Activated CD8-positive, alpha-beta memory T cell treated with anti-CD3 and anti-CD28 coated beads, Interleukin-2, amount 50 U/mL, for 24 hours (primary cell): ENCODE measurements at regions not wholly inside any gene's neighbourhood (a gene's known extent, or its start where the extent isn't known, plus 50 kb on each side); places are given as distances from the start of the nearest gene placed in this dataset.

ENCODE experiments used
- DNase-seq: peaks from one replicate; pipeline ENCODE4 v3.0.0-alpha.2; 2020; ENCODE audit errors: extremely low read depth

GRCh38 chr22:49018601-49019000 is 809.1 kb downstream of the BRD1 start:
- no peak for DNase-seq

DNA sequence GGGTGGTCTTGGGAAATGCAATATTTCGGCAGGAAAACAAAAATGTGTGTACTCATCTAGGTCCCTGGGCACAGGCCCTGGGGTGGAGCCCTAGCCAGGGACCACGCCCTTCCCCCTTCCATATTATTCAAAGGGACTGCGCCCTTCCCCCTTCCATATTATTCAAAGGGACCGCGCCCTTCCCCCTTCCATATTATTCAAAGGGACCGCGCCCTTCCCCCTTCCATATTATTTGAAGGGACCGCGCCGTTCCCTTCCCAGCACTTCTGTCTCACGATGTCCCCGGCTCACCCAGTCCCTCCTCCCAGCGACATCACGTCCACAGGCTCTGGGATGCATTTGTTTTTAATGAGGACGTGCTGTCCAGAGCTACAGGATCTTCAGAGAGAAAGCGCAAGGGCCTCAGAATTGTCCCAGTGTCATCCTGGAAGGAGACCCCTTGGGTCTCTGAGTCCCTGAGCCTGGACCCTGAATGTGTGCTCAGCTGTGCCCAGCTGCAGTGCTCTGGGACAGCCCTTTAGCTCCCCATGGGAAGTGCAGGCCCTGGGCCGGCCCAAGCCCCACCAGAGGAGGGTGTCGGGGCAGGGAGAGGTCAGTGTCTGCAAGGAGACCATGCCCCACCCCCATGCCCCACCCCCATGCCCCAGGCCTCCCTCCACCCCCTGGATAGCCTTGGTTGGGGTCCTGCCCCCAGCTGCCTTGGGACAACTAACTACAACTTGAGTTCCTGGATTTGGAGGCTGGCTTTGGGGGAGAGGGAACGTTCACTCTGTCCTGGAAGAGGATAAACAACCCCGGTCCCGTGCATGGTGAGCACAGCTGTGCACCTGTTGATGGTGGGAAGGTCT is 810.0 kb downstream of the BRD1 start:
- DNase-seq, result no peak

GRCh38 chr22:49016909-49017481 is 810.7 kb downstream of the BRD1 start:
- no peak for DNase-seq

DNA sequence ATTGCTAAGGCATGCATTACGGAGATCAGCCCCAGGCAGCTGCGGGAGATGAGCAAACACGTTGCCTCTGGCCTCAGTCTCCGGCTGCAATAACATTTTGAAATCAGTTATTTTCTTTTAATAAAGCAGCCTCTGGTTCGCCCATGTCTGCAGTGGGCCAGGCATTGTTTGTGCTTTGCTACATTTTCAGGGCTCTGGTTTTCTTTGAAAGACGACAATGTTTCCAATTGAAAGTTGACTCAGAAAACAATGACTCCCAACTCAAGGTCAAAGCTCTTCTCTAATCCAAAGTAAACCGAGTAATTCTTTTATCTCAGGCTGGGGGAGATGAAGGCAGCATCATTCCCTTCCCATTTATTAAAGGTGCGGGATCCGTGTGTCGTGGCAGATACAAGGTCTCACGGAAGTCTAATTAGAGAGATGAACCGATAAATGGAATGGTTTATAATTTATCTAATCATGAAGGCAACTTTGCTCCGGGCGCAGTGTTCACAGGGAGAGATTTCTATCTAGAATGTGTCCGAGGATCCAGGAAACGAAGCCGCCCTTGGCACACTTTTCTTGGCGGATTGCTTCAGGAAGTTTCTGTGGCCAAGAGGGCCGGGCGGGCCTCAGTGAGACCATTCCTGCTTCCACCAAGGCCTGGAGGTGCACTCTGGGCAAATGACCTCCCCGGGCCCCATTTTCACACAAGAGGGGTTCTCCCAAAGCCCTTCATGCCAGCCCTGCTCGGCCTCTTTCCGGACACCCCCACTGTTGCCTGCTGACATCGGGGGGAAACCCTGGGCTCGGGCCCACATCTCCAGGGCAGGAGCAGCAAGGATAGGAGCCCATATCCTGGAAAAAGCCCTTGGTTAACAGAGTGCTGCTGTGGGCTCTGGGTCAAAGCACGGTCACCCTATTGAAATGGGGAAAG is 811.4 kb downstream of the BRD1 start:
- DNase-seq, result no peak

DNA sequence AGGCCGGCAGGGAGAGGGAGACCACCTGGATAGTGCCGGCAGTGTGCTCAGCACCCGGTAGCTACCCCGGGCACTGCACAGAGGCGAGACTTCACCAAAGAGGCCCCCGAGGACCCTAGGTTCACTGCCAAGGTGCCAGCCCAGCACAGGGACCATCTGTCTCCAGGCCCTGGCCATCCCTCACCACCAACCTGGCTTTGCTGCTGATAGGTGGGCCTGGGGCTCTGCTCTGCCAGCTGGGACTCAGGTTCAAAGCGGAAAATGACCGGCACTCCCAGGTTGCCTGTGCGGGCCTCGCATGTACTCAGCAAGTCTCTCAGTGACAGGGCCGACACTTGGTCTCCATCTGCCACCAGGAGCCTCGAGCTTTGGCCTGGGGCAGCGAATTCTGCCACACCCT is 812.2 kb downstream of the BRD1 start:
- DNase-seq, result no peak

- DNase-seq, result no peak
Measured at GRCh38 chr22:49014227-49015201, 813.2 kb downstream of the BRD1 start.

DNA sequence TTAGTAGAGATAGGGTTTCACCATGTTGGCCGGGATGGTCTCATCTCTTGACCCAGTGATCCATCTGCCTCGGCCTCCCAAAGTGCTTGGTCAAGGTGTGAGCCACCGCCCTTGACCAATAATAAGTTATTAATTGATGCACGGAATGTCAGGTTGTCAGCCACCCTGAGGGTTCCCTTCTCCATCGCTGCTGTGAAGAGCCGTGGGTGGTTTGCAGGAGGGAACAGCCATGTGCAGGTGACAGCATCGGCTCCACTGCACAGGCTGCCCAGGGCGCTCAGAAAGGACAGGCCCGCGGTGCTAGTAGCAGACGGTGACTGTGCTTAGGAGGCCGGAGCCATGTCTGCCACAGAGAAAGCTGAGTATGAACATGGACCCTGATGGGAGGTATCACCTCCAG is 814.0 kb downstream of the BRD1 start:
- no peak for DNase-seq

DNA sequence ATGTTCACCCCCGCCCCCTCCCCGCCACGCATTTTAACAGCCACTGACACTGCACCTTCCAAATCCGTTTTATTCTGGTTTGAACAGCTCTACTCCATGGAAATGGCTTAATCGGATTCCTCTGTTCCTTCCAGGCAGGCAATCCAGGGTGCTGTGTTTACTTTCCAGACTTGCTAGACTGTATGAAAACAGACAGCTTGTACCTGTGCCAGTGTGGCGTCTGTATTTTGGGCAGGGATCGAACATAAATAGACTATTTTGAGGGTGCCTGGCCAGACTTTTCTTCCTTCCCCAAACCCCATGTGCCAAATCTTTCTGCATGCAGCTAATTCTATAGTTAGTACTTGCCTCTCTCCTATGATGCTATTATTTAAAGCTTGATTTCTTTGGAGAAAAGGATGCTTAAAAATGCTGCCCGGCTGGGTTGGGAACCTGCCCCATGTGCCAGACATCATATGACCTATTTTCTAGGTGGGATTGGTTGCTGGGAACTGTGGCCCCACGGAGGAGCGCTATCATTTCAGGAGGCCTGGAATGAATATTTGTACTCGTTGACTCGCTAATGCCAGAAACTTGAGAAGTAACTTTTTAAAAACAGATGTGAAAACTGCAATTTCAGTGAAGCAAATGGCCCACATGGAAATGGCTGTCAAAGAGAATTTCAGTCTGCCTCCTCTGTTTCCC is 814.8 kb downstream of the BRD1 start:
- DNase-seq, result no peak

- DNase-seq, result no peak
Measured at GRCh38 chr22:49011769-49012648, 815.7 kb downstream of the BRD1 start.

- DNase-seq, result no peak
Measured at GRCh38 chr22:49011379-49011768, 816.3 kb downstream of the BRD1 start.

- DNase-seq, result no peak
Measured at GRCh38 chr22:49010901-49011300, 816.8 kb downstream of the BRD1 start.

DNA sequence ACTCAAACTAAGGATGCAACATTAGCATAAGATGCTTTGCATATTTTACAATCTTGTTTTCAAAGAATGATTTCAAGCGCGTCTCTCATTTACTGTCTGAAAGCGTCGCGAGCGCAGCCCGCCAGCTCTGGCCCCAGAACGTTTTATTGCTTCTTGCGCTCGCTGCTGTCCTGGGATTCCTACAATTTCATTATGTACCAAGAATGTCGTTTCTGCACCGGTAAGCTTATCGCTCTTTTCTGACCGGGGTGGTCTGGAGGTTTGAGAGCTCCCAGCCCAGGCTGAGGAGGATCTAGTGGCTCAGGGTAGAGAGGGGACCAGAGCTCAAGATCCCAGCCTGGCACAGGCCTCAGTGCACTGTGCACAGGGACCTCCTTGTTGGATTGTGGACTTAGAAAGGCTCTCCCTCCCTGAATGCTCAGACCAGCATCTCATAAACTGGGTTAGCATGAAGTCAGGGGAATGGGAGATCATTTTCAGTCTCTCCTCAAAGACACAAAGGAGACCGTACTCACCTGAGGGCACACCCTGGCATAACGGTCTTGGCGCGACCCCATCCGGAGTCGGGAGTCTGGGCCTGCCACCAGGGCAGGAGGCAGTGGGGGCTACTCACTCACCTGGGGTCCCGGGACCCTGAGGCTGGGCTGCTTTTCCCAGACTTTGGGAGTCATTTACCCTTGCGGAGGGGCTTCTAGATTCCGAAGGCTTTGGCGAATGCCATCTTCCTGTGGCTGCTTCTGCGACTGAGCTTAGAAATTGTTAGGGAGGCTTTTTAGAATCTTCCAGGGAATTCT is 817.4 kb downstream of the BRD1 start:
- no peak for DNase-seq

DNA sequence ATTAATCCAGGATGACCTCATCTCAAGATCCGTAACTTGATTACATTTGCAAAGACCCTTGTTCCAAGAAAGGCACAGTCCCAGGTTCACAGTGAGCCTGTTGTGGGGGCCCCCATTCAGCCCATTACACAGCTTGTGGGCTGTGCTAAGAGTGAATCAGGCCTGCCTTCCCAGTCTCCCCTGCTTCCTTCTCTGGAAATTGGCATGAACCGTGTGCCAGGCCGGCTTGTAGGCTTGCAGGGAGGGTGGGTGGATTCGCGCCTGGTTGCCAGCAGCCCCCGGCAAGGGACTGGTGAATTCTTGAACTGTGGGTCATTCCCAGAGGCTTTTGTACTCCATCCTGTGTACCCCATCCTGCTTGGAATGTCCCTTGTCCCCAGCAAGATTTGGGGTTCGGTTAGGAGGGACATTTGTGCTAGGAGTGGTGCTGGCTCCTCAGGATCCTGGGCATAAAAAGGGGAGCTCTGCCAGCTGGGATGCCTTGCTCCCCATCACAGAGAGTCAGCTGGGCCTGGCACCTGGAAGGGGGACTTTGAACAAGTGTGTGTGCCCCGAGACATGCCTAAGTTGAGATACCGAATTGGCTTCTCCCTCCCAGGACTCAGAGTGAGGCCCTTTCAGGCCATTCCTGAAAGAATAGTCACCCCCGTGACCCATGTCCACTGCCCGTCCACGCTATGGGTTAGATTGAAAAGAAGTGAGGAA is 818.2 kb downstream of the BRD1 start:
- DNase-seq, result no peak

DNA sequence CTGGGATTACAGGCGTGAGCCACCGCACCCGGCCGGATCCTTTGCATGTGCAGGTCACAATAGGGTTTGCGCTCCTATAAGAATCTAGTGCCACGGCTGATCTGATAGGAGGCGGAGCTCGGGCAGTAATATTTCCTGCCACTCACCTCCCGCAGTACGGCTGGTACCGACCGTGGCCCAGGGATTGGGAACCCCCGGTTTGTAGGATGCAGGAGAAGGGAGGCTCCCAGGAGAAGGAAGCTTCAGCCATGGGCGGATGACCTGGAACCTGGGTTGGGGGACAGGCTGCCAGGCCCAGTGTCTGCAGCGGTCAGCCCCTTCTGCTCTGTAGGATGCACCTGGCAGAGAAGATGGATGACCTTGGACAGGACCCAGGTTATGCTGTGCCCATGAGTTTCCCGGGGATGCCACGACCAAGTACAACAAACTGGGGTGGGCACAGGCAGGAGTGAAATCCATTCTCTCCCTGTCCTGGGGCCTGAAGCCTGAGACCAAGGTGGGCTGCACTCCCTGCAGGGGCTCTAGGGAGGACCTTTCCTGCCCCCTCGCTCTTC is 818.9 kb downstream of the BRD1 start:
- no peak for DNase-seq

GRCh38 chr22:49007013-49007653 is 820.5 kb downstream of the BRD1 start:
- DNase-seq, result no peak

- no peak for DNase-seq
Measured at GRCh38 chr22:49006207-49007012, 821.3 kb downstream of the BRD1 start.

GRCh38 chr22:49005557-49005956 is 822.1 kb downstream of the BRD1 start:
- DNase-seq, result no peak
